ENCODE measurements at regions not wholly inside any gene's neighbourhood (a gene's known extent, or its start where the extent isn't known, plus 50 kb on each side); places are given as distances from the start of the nearest gene placed in this dataset.

GRCh38 chr5:8981496-8981895 lies 564.4 kb downstream of the SEMA5A start:
- no peak for TF ChIP-seq POLR2A (IDR thresholded peaks at IDR 0.05)
- TF ChIP-seq, protein P1, sequence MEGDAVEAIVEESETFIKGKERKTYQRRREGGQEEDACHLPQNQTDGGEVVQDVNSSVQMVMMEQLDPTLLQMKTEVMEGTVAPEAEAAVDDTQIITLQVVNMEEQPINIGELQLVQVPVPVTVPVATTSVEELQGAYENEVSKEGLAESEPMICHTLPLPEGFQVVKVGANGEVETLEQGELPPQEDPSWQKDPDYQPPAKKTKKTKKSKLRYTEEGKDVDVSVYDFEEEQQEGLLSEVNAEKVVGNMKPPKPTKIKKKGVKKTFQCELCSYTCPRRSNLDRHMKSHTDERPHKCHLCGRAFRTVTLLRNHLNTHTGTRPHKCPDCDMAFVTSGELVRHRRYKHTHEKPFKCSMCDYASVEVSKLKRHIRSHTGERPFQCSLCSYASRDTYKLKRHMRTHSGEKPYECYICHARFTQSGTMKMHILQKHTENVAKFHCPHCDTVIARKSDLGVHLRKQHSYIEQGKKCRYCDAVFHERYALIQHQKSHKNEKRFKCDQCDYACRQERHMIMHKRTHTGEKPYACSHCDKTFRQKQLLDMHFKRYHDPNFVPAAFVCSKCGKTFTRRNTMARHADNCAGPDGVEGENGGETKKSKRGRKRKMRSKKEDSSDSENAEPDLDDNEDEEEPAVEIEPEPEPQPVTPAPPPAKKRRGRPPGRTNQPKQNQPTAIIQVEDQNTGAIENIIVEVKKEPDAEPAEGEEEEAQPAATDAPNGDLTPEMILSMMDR (IDR thresholded peaks at IDR 0.05) = no peak
- no peak for TF ChIP-seq EP300 (IDR thresholded peaks at IDR 0.05)
